Suprapubic skin (tissue), 4 donors: ENCODE measurements at regions not wholly inside any gene's neighbourhood (a gene's known extent, or its start where the extent isn't known, plus 50 kb on each side); places are given as distances from the start of the nearest gene placed in this dataset.

Experiments
- POLR2A ChIP-seq, 2 donors: fragments of 450-650 bp; IDR thresholded peaks; one replicate each; pipeline ENCODE4 v1.6.1; 2017; ENCODE audit warnings: antibody characterized with exemption in 2 of 2, mild to moderate bottlenecking in 2 of 2, moderate library complexity in 2 of 2
- POLR2AphosphoS5 ChIP-seq, 3 donors: sonication (generic); formaldehyde crosslinking; IDR thresholded peaks; one replicate each; pipeline ENCODE4 v1.6.1; 2017; ENCODE audit warnings: antibody characterized with exemption in 3 of 3
- TF ChIP-seq, protein P1 (sequence below), 2 donors: fragments of 200-600 bp in 1 of 2; fragments of 450-650 bp in 1 of 2; sonication (generic) in 1 of 2; IDR thresholded peaks; one replicate each; pipeline ENCODE4 v1.5.1; 2016 to 2019; ENCODE audit warnings: antibody characterized with exemption in 2 of 2, mild to moderate bottlenecking in 1 of 2, moderate library complexity in 1 of 2

DNA sequence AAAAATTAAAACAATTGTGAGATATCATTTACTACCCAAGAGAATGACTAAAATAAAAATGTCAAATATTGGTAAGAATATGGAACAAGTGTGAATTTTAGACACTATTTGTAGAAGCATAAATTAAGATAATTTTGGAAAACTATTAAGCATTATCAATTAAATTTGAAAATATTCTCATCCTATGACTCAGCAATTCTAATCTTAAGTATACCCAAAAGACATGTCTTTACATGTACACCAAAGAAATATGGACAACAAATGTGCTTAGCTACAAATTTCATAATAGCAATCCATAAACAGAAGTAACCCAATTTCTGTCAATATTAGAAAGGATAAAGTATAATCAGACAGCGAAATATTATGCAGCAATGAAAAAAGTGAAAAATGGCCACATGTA, 1032.2 kb upstream of the SEMA6D start:
- TF ChIP-seq, protein P1, sequence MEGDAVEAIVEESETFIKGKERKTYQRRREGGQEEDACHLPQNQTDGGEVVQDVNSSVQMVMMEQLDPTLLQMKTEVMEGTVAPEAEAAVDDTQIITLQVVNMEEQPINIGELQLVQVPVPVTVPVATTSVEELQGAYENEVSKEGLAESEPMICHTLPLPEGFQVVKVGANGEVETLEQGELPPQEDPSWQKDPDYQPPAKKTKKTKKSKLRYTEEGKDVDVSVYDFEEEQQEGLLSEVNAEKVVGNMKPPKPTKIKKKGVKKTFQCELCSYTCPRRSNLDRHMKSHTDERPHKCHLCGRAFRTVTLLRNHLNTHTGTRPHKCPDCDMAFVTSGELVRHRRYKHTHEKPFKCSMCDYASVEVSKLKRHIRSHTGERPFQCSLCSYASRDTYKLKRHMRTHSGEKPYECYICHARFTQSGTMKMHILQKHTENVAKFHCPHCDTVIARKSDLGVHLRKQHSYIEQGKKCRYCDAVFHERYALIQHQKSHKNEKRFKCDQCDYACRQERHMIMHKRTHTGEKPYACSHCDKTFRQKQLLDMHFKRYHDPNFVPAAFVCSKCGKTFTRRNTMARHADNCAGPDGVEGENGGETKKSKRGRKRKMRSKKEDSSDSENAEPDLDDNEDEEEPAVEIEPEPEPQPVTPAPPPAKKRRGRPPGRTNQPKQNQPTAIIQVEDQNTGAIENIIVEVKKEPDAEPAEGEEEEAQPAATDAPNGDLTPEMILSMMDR (IDR thresholded peaks at IDR 0.05) = no peak
- TF ChIP-seq POLR2AphosphoS5 (IDR thresholded peaks at IDR 0.05) = no peak
- TF ChIP-seq POLR2A (IDR thresholded peaks at IDR 0.05) = no peak
